ENCODE measurements at regions not wholly inside any gene's neighbourhood (a gene's known extent, or its start where the extent isn't known, plus 50 kb on each side); places are given as distances from the start of the nearest gene placed in this dataset.

GRCh38 chr3:7978087-7978422 is 523.6 kb upstream of the LMCD1 start:
- Histone ChIP-seq H3F3A (ENCODE audit: insufficient read depth, low read length) (no peaks in the 10 kb centered on the region), H2AFZ (ENCODE audit: low read length) (no peak overlapping the region), H3K27me3 (ENCODE audit: insufficient read depth, low read length) (no peaks in the 10 kb centered on the region), H3K36me3 (ENCODE audit: insufficient read depth, low read length) (no peaks in the 10 kb centered on the region), H3K27ac (ENCODE audit: low read depth, low read length, poor library complexity, severe bottlenecking) (no peak overlapping the region), H3K79me2 (ENCODE audit: insufficient read depth, low read length) (no peaks in the 10 kb centered on the region), H3K9me2 (ENCODE audit: low read depth, low read length) (no peaks in the 10 kb centered on the region), H3K9ac (ENCODE audit: low read length) (no peak overlapping the region), H4K20me1 (ENCODE audit: insufficient read depth, low read length) (no peaks in the 10 kb centered on the region), H3K9me3 (ENCODE audit: low read length) (no peaks in the 10 kb centered on the region), H3K4me1 (ENCODE audit: insufficient read depth, low read length, severe bottlenecking) (peaks cover 6% of the 10 kb centered on the region), H3K4me3 (ENCODE audit: low read depth, low read length, poor library complexity, severe bottlenecking) (no peak overlapping the region), H3K4me2 (ENCODE audit: low read length) (no peak overlapping the region)
- TF ChIP-seq EZH2 (IDR thresholded peaks at IDR 0.05; ENCODE audit: borderline replicate concordance, low read length), result no peak

DNA sequence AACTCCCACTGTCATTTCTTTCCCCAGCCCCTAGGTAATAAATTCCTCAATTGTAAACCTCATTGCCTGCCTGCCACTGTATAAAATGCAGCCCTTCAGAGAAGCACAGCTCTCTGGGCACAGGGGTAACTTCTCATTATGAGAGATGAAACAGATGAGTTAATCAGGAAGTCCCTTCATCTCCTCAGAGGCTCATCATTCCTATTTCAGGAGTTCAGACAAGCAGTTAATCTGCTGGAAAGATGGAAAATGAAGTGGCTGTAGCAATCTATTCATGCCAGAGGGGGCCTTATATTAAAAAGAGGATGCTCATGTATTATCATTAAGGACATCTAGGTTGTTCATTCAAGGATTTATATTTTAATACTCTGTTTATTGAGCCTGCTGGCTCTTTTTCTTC is 519.5 kb upstream of the LMCD1 start:
- Histone ChIP-seq H3K27me3 (ENCODE audit: insufficient read depth, low read length) (no peaks in the 10 kb centered on the region), H3K9me3 (ENCODE audit: low read length) (no peaks in the 10 kb centered on the region), H3K36me3 (ENCODE audit: insufficient read depth, low read length) (no peaks in the 10 kb centered on the region), H2AFZ (ENCODE audit: low read length) (no peak overlapping the region), H4K20me1 (ENCODE audit: insufficient read depth, low read length) (no peaks in the 10 kb centered on the region), H3K4me3 (ENCODE audit: low read depth, low read length, poor library complexity, severe bottlenecking) (no peak overlapping the region), H3K9ac (ENCODE audit: low read length) (no peak overlapping the region), H3K4me1 (ENCODE audit: insufficient read depth, low read length, severe bottlenecking) (peaks cover 6% of the 10 kb centered on the region), H3F3A (ENCODE audit: insufficient read depth, low read length) (no peaks in the 10 kb centered on the region), H3K4me2 (ENCODE audit: low read length) (no peak overlapping the region), H3K9me2 (ENCODE audit: low read depth, low read length) (no peaks in the 10 kb centered on the region), H3K79me2 (ENCODE audit: insufficient read depth, low read length) (no peaks in the 10 kb centered on the region), H3K27ac (ENCODE audit: low read depth, low read length, poor library complexity, severe bottlenecking) (no peak overlapping the region)
- no peak for TF ChIP-seq EZH2 (IDR thresholded peaks at IDR 0.05; ENCODE audit: borderline replicate concordance, low read length)
- TF ChIP-seq CTCF (IDR thresholded peaks at IDR 0.05; ENCODE audit: low read length), result no peak

DNA sequence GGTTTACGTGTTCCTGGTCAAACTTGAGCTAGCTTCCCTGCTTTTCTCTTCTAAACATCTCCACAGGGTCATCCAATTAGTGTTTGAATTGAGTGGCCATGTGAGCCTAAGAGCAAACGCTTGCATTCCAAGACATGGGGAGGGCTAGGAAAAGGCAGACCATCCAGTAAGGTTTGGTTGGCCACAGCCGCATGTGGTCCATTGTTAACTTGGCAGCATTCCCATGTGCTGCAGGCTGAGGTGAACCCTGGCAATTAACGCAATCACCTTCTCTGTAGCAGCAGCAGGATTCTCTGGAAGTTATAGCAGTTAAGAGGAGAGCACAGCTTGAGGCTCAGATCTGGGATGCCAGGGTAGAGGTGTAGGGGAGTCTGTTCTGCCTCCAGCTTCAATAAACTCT is 502.2 kb upstream of the LMCD1 start:
- no peak overlapping the region for H3K4me2 ChIP-seq (ENCODE audit: low read length)
- H2AFZ ChIP-seq (ENCODE audit: low read length), result no peak overlapping the region
- no peaks in the 10 kb centered on the region for H3F3A ChIP-seq (ENCODE audit: insufficient read depth, low read length)
- H3K4me3 ChIP-seq (ENCODE audit: low read depth, low read length, poor library complexity, severe bottlenecking), result no peak overlapping the region
- H3K27ac ChIP-seq (ENCODE audit: low read depth, low read length, poor library complexity, severe bottlenecking), result no peak overlapping the region
- H3K36me3 ChIP-seq (ENCODE audit: insufficient read depth, low read length), result no peaks in the 10 kb centered on the region
- no peaks in the 10 kb centered on the region for H3K4me1 ChIP-seq (ENCODE audit: insufficient read depth, low read length, severe bottlenecking)
- TF ChIP-seq EZH2 (IDR thresholded peaks at IDR 0.05; ENCODE audit: borderline replicate concordance, low read length), result no peak
- no peak for TF ChIP-seq CTCF (IDR thresholded peaks at IDR 0.05; ENCODE audit: low read length)
- H3K27me3 ChIP-seq (ENCODE audit: insufficient read depth, low read length), result no peaks in the 10 kb centered on the region
- H3K9me2 ChIP-seq (ENCODE audit: low read depth, low read length), result no peaks in the 10 kb centered on the region
- no peak overlapping the region for H3K9ac ChIP-seq (ENCODE audit: low read length)
- no peaks in the 10 kb centered on the region for H4K20me1 ChIP-seq (ENCODE audit: insufficient read depth, low read length)
- no peaks in the 10 kb centered on the region for H3K9me3 ChIP-seq (ENCODE audit: low read length)
- H3K79me2 ChIP-seq (ENCODE audit: insufficient read depth, low read length), result no peaks in the 10 kb centered on the region

DNA sequence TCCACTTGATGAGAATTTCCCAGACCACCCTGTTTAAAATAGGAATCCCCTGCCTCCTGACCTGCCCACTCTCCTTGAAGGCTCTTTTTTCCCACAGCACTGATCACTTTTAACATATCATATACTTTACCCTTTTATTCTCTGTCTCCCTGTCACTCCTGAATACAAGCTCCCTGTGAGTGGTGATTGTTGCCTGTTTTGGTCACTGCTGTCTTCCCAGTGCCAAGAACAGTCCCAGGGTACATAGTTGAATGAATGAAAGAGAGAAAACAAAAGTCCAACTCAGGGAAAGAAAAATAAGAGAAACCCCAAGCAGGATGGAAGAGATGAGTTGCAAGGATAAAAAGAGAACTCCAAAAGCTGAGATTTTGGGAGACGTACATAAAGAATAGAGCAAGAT is 500.3 kb upstream of the LMCD1 start:
- no peaks in the 10 kb centered on the region for H3K27me3 ChIP-seq (ENCODE audit: insufficient read depth, low read length)
- no peak overlapping the region for H3K9ac ChIP-seq (ENCODE audit: low read length)
- no peaks in the 10 kb centered on the region for H3K9me2 ChIP-seq (ENCODE audit: low read depth, low read length)
- H3K79me2 ChIP-seq (ENCODE audit: insufficient read depth, low read length), result no peaks in the 10 kb centered on the region
- no peaks in the 10 kb centered on the region for H3K4me1 ChIP-seq (ENCODE audit: insufficient read depth, low read length, severe bottlenecking)
- no peak overlapping the region for H3K4me2 ChIP-seq (ENCODE audit: low read length)
- H4K20me1 ChIP-seq (ENCODE audit: insufficient read depth, low read length), result no peaks in the 10 kb centered on the region
- H3K36me3 ChIP-seq (ENCODE audit: insufficient read depth, low read length), result no peaks in the 10 kb centered on the region
- TF ChIP-seq EZH2 (IDR thresholded peaks at IDR 0.05; ENCODE audit: borderline replicate concordance, low read length) (no peak), CTCF (IDR thresholded peaks at IDR 0.05; ENCODE audit: low read length) (no peak)
- no peak overlapping the region for H3K27ac ChIP-seq (ENCODE audit: low read depth, low read length, poor library complexity, severe bottlenecking)
- H2AFZ ChIP-seq (ENCODE audit: low read length), result no peak overlapping the region
- no peaks in the 10 kb centered on the region for H3F3A ChIP-seq (ENCODE audit: insufficient read depth, low read length)
- no peaks in the 10 kb centered on the region for H3K9me3 ChIP-seq (ENCODE audit: low read length)
- no peak overlapping the region for H3K4me3 ChIP-seq (ENCODE audit: low read depth, low read length, poor library complexity, severe bottlenecking)

Data from OCI-LY1 (cell line).